Immature natural killer cell (primary cell): ENCODE measurements at regions not wholly inside any gene's neighbourhood (a gene's known extent, or its start where the extent isn't known, plus 50 kb on each side); places are given as distances from the start of the nearest gene placed in this dataset.
"Not testable (repeated sequence)": the region's sequence is repeated elsewhere in the genome, so short reads cannot be mapped to it uniquely, and the experiment has no call there.

ENCODE experiments used
- DNase-seq, 3 donors: peaks; one replicate each; pipeline ENCODE4 v3.0.0; 2022; ENCODE audit warnings: mixed read lengths in 1 of 3
- H3K27ac Mint-ChIP-seq, 6 donors: one replicate each; pipeline ENCODE4 v1.8.0; 2020; ENCODE audit warnings: mixed read lengths in 6 of 6, mild to moderate bottlenecking in 5 of 6, inconsistent platforms in 4 of 6, moderate library complexity in 3 of 6
- H3K27me3 Mint-ChIP-seq, 3 donors: one replicate each; pipeline ENCODE4 v1.8.0; 2020 to 2021; ENCODE audit warnings: low read depth in 3 of 3, mild to moderate bottlenecking in 3 of 3, mixed read lengths in 3 of 3, moderate library complexity in 3 of 3, inconsistent platforms in 1 of 3
- H3K36me3 Mint-ChIP-seq, 3 donors: one replicate each; pipeline ENCODE4 v1.8.0; 2020; ENCODE audit warnings: mixed read lengths in 3 of 3, inconsistent platforms in 2 of 3, mild to moderate bottlenecking in 2 of 3
- H3K4me1 Mint-ChIP-seq, 2 donors: one replicate each; pipeline ENCODE4 v1.8.0; 2020; ENCODE audit warnings: inconsistent platforms in 2 of 2, mild to moderate bottlenecking in 2 of 2, mixed read lengths in 2 of 2, moderate library complexity in 1 of 2
- H3K4me3 Mint-ChIP-seq, 5 donors: one replicate each; pipeline ENCODE4 v1.8.0; 2020; ENCODE audit warnings: mild to moderate bottlenecking in 5 of 5, mixed read lengths in 5 of 5, inconsistent platforms in 3 of 5, moderate library complexity in 3 of 5
- H3K9me3 Mint-ChIP-seq, 6 donors: one replicate each; pipeline ENCODE4 v1.8.0; 2020; ENCODE audit warnings: mild to moderate bottlenecking in 6 of 6, mixed read lengths in 6 of 6, inconsistent platforms in 4 of 6, moderate library complexity in 3 of 6

- H3K27me3 Mint-ChIP-seq = not testable (repeated sequence)
Observed at GRCh38 chr16:29132869-29133268, 148.0 kb downstream of the LAT start.

DNA sequence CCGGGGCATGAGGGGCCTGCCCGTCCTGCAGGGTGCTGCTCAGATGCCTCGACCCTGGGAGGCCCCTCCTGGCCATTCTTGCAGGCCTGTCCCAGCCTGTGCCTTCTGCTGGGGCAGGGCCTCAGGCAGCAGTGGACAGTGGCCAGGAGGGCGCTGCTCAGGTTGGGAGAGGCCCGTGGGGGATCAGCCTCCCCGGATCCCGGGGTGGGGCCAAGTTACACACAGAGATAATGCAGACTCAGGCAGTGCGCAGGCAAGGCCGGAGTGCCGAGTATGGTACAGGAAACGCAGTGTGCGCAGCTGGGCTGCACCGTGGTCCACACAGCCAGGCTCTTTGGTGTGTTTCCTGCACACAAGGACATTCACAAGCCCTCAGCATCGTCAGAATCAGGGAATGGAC, 147.6 kb downstream of the LAT start:
- H3K36me3 Mint-ChIP-seq, H3K27me3 Mint-ChIP-seq, H3K27ac Mint-ChIP-seq, DNase-seq, H3K4me3 Mint-ChIP-seq, H3K9me3 Mint-ChIP-seq: not testable (repeated sequence)
- H3K4me1 Mint-ChIP-seq = peaks cover 21% of the 10 kb centered on the region in 2 donors

More at GRCh38 chr16:29132869-29133268, 148.0 kb downstream of the LAT start:
- H3K9me3 Mint-ChIP-seq, DNase-seq, H3K36me3 Mint-ChIP-seq, H3K27ac Mint-ChIP-seq, H3K4me3 Mint-ChIP-seq: not testable (repeated sequence)
- H3K4me1 Mint-ChIP-seq = peaks cover 19 to 20% of the 10 kb centered on the region in 2 donors

GRCh38 chr16:29130901-29131851, 146.3 kb downstream of the LAT start:
- Mint-ChIP-seq H3K36me3 (peaks cover 0 to 12% (median 5%) of the 10 kb centered on the region in 3 donors), H3K4me1 (peaks cover 26 to 27% of the 10 kb centered on the region in 2 donors), H3K27ac (peak overlapping the region in 1 of 6 donors; percentile 36), H3K27me3 (peaks cover 1 to 11% (median 3%) of the 10 kb centered on the region in 3 donors)
- not testable (repeated sequence) for H3K4me3 Mint-ChIP-seq, DNase-seq, H3K9me3 Mint-ChIP-seq

GRCh38 chr16:29130131-29130711, 145.4 kb downstream of the LAT start:
- H3K4me1 Mint-ChIP-seq = peaks cover 30 to 32% of the 10 kb centered on the region in 2 donors
- H3K9me3 Mint-ChIP-seq, H3K27ac Mint-ChIP-seq, H3K4me3 Mint-ChIP-seq, DNase-seq: not testable (repeated sequence)
- H3K27me3 Mint-ChIP-seq = peaks cover 5 to 16% (median 8%) of the 10 kb centered on the region in 3 donors
- H3K36me3 Mint-ChIP-seq = peaks cover 3 to 11% (median 9%) of the 10 kb centered on the region in 3 donors

GRCh38 chr16:29129458-29130038, 144.7 kb downstream of the LAT start:
- not testable (repeated sequence) for H3K9me3 Mint-ChIP-seq, H3K36me3 Mint-ChIP-seq, DNase-seq, H3K4me3 Mint-ChIP-seq
- peaks cover 31 to 32% of the 10 kb centered on the region in 2 donors for H3K4me1 Mint-ChIP-seq
- H3K27ac Mint-ChIP-seq = peak overlapping the region in 1 of 6 donors; percentile 16
- peaks cover 5 to 16% (median 8%) of the 10 kb centered on the region in 3 donors for H3K27me3 Mint-ChIP-seq

GRCh38 chr16:29128732-29129457, 144.0 kb downstream of the LAT start:
- H3K4me1 Mint-ChIP-seq = peaks cover 32 to 34% of the 10 kb centered on the region in 2 donors
- not testable (repeated sequence) for H3K4me3 Mint-ChIP-seq, H3K9me3 Mint-ChIP-seq, DNase-seq
- H3K27me3 Mint-ChIP-seq = peaks cover 5 to 16% (median 8%) of the 10 kb centered on the region in 3 donors
- peaks cover 3 to 10% (median 7%) of the 10 kb centered on the region in 3 donors for H3K36me3 Mint-ChIP-seq
- peak overlapping the region in 1 of 6 donors; percentile 45 for H3K27ac Mint-ChIP-seq

GRCh38 chr16:29127806-29128420, 143.1 kb downstream of the LAT start:
- H3K27ac Mint-ChIP-seq = peak overlapping the region in 5 of 6 donors; percentile 42 to 99 (median 61)
- peaks cover 31 to 44% of the 10 kb centered on the region in 2 donors for H3K4me1 Mint-ChIP-seq
- H3K27me3 Mint-ChIP-seq = peaks cover 5 to 15% (median 8%) of the 10 kb centered on the region in 3 donors
- DNase-seq, H3K4me3 Mint-ChIP-seq, H3K9me3 Mint-ChIP-seq: not testable (repeated sequence)
- H3K36me3 Mint-ChIP-seq = peaks cover 3 to 19% (median 7%) of the 10 kb centered on the region in 3 donors

- H3K27me3 Mint-ChIP-seq = peaks cover 5 to 16% (median 8%) of the 10 kb centered on the region in 3 donors
- DNase-seq = peak; percentile 62 to 65 (median 65)
- peaks cover 7 to 27% (median 8%) of the 10 kb centered on the region in 3 donors for H3K36me3 Mint-ChIP-seq
- peak overlapping the region; percentile 96 to 99 (median 98) for H3K27ac Mint-ChIP-seq
- peak overlapping the region; percentile 86 to 91 (median 87) for H3K4me3 Mint-ChIP-seq
- no peaks in the 10 kb centered on the region for H3K9me3 Mint-ChIP-seq
- H3K4me1 Mint-ChIP-seq = peaks cover 31 to 50% of the 10 kb centered on the region in 2 donors
Observed at GRCh38 chr16:29126616-29127015, 141.8 kb downstream of the LAT start.

DNA sequence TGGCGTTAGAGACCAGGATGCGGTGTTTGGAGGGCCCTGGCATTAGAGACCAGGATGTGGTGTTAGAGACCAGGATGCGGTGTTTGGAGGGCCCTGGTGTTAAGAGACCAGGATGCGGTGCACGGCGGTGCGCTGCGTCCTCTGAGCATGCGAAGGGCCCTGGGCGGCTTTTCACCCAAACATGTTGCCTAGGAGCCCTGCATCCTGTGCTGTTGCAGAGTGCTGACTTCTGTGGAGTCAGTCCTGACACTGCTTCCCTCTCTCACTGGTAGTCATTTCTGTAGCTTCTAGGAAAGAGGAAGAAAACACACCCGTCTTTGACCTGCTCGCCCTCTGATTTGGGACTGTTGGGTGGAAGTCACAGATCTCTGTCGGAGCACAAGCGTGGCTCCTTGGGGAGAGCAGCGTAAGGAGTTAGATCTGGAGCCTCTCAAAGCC, 141.2 kb downstream of the LAT start:
- peak; percentile 81 to 86 (median 84) for DNase-seq
- peaks cover 33 to 54% of the 10 kb centered on the region in 2 donors for H3K4me1 Mint-ChIP-seq
- H3K36me3 Mint-ChIP-seq = peaks cover 7 to 31% (median 8%) of the 10 kb centered on the region in 3 donors
- H3K9me3 Mint-ChIP-seq = no peaks in the 10 kb centered on the region
- peak overlapping the region; percentile 96 to 99 (median 98) for H3K27ac Mint-ChIP-seq
- H3K27me3 Mint-ChIP-seq = peaks cover 5 to 18% (median 8%) of the 10 kb centered on the region in 3 donors
- H3K4me3 Mint-ChIP-seq = peak overlapping the region; percentile 86 to 91 (median 87)

- H3K27me3 Mint-ChIP-seq = peaks cover 5 to 18% (median 8%) of the 10 kb centered on the region in 3 donors
- H3K36me3 Mint-ChIP-seq = peaks cover 7 to 31% (median 8%) of the 10 kb centered on the region in 3 donors
- H3K27ac Mint-ChIP-seq = peak overlapping the region; percentile 96 to 99 (median 98)
- peaks cover 37 to 62% of the 10 kb centered on the region in 2 donors for H3K4me1 Mint-ChIP-seq
- H3K9me3 Mint-ChIP-seq = no peaks in the 10 kb centered on the region
- H3K4me3 Mint-ChIP-seq = no peak overlapping the region
- no peak for DNase-seq
Observed at GRCh38 chr16:29124828-29125227, 140.0 kb downstream of the LAT start.

- peaks cover 5 to 18% (median 8%) of the 10 kb centered on the region in 3 donors for H3K27me3 Mint-ChIP-seq
- not testable (repeated sequence) for H3K4me3 Mint-ChIP-seq
Observed at GRCh38 chr16:29124162-29124561, 139.3 kb downstream of the LAT start.

DNA sequence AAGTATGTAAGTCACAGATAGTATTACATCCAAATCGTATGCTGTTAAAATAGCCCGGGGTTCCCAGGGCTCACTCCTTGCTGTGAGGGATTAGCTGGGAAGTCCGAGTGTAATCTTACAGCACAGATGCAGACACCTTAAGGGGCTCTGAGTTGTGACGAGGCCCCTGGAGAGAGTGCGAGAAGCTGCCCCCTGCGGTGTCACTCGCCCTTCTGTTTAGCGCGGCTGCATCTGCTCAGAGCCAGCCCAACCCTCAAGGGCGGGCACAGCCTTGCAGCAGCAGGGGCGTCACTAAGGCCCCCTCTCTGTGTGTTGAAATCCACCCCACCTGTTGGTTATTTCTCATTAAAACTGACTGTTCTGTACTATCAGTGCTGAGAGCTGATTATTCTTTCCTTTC, 135.8 kb downstream of the LAT start:
- peak overlapping the region; percentile 44 to 89 (median 83) for H3K27ac Mint-ChIP-seq
- not testable (repeated sequence) for DNase-seq, H3K9me3 Mint-ChIP-seq, H3K4me3 Mint-ChIP-seq
- peaks cover 13 to 15% (median 13%) of the 10 kb centered on the region in 3 donors for H3K27me3 Mint-ChIP-seq
- peaks cover 16 to 49% (median 28%) of the 10 kb centered on the region in 3 donors for H3K36me3 Mint-ChIP-seq
- peaks cover 52 to 84% of the 10 kb centered on the region in 2 donors for H3K4me1 Mint-ChIP-seq

More at GRCh38 chr16:29124162-29124561, 139.3 kb downstream of the LAT start:
- not testable (repeated sequence) for DNase-seq, H3K9me3 Mint-ChIP-seq
- H3K27ac Mint-ChIP-seq = peak overlapping the region in 5 of 6 donors; percentile 52 to 96 (median 85)
- peaks cover 7 to 31% (median 8%) of the 10 kb centered on the region in 3 donors for H3K36me3 Mint-ChIP-seq
- H3K4me1 Mint-ChIP-seq = peaks cover 41 to 69% of the 10 kb centered on the region in 2 donors
